DOHH2 (cell line): ENCODE measurements at regions not wholly inside any gene's neighbourhood (a gene's known extent, or its start where the extent isn't known, plus 50 kb on each side); places are given as distances from the start of the nearest gene placed in this dataset.

Experiments used
- CTCF ChIP-seq: fragments of 200-600 bp; sonication (generic); IDR thresholded peaks from one replicate; pipeline ENCODE4 v1.5.1; 2014; ENCODE audit warnings: antibody characterized with exemption, mild to moderate bottlenecking, low read depth, low read length; ENCODE audit not compliant: poor library complexity, severe bottlenecking
- EZH2phosphoT487 ChIP-seq: fragments of 200-600 bp; sonication (generic); IDR thresholded peaks from 2 replicates; pipeline ENCODE4 v1.6.1; 2017; ENCODE audit warnings: borderline replicate concordance, mild to moderate bottlenecking, antibody characterized with exemption, low read length, moderate library complexity, mixed read lengths

DNA sequence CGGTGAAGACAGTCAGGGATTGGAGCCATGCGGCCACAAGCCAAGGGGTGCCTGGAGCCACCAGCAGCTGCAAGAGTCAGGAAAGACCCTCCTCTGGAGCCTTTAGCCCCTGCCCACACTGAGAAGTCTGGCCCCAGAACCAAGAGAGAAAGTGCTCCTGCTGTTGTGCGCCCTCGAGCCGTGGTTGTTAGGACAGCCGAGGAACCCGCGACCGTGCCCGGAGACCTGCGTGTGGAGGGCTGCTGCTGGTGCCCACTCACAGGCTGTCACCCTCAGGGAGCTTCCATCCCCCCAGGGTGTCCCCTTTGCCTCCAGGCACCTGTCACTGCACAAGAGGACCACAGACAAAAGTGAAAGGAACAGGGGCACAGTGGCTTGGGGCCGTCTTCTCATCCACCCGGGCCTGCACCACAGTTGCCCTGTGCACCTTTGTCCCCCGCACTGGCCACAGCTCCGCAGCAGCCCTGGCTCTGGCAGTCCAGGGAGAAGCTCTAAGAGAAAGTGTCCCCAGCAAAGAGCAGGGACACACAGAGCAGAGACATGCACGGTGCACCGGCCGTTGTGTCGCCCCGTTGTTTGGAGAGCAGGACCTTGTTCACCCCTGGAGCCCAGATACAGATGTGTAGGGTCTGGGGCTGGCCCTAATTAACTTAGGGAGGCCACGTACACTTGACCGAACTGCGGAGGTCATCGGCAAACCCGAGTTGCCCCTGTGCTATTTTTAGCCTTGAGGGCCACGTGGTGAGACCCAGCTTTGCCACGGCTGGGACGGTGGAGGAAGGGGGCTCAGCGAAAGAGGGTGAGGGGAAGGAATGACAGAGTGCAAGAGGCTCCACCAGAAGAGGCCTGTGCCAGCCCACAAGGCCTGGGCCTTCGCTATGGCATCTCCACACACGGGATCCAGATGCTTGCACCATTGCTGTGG lies 329.2 kb downstream of the C16orf95 start:
- TF ChIP-seq CTCF (no peak), EZH2phosphoT487 (no peak)
